HEK293T (cell line): ENCODE measurements at regions not wholly inside any gene's neighbourhood (a gene's known extent, or its start where the extent isn't known, plus 50 kb on each side); places are given as distances from the start of the nearest gene placed in this dataset.

Source experiments
- CTCF ChIA-PET: fragments of 350-600 bp; formaldehyde crosslinking; extraction: SDS; loops from one replicate; lab custom pipeline; 2021; ENCODE audit warnings: antibody characterized with exemption, inconsistent platforms; lab: Yijun Ruan, JAX
- POLR2A ChIA-PET: fragments of 350-600 bp; formaldehyde crosslinking; extraction: SDS; loops from one replicate; lab custom pipeline; 2020; ENCODE audit warnings: antibody characterized with exemption, inconsistent platforms; lab: Yijun Ruan, JAX
- DNase-seq: peaks from one replicate; pipeline ENCODE4 v3.0.0; 2012; ENCODE audit warnings: mixed read lengths; ENCODE audit errors: extremely low spot score
- ARNT ChIP-seq: fragments of 450-650 bp; IDR thresholded peaks from 2 replicates; pipeline ENCODE4 v1.6.1; 2017; ENCODE audit warnings: mild to moderate bottlenecking
- BHLHE40 ChIP-seq: fragments of 450-650 bp; IDR thresholded peaks from 2 replicates; pipeline ENCODE4 v1.6.1; 2016; ENCODE audit warnings: mild to moderate bottlenecking, moderate library complexity, borderline replicate concordance
- CTBP1 ChIP-seq: fragments of 450-650 bp; IDR thresholded peaks from 2 replicates; pipeline ENCODE4 v1.6.1; 2016; ENCODE audit warnings: borderline replicate concordance
- ELF4 ChIP-seq: fragments of 450-650 bp; IDR thresholded peaks from 2 replicates; pipeline ENCODE4 v1.6.1; 2017; ENCODE audit warnings: antibody characterized with exemption
- FOXA1 ChIP-seq: fragments of 450-650 bp; IDR thresholded peaks from 2 replicates; pipeline ENCODE4 v1.6.1; 2016; ENCODE audit warnings: mild to moderate bottlenecking
- FOXK2 ChIP-seq: fragments of 450-650 bp; IDR thresholded peaks from 2 replicates; pipeline ENCODE4 v1.6.1; 2016; ENCODE audit warnings: mild to moderate bottlenecking
- FOXM1 ChIP-seq: fragments of 450-650 bp; IDR thresholded peaks from 2 replicates; pipeline ENCODE4 v1.6.1; 2017; ENCODE audit warnings: mild to moderate bottlenecking, borderline replicate concordance
- HDGF ChIP-seq: fragments of 450-650 bp; IDR thresholded peaks from 2 replicates; pipeline ENCODE4 v1.6.1; 2017; ENCODE audit warnings: antibody characterized with exemption, borderline replicate concordance
- L3MBTL2 ChIP-seq: fragments of 450-650 bp; conservative IDR thresholded peaks from 2 replicates; pipeline ENCODE4 v1.6.1; 2016; ENCODE audit warnings: mild to moderate bottlenecking
- LEF1 ChIP-seq: fragments of 450-650 bp; IDR thresholded peaks from 2 replicates; pipeline ENCODE4 v1.6.1; 2017; ENCODE audit warnings: mild to moderate bottlenecking, borderline replicate concordance
- NFRKB ChIP-seq: fragments of 450-650 bp; IDR thresholded peaks from 2 replicates; pipeline ENCODE4 v1.6.1; 2016; ENCODE audit warnings: mild to moderate bottlenecking, moderate library complexity
- PKNOX1 ChIP-seq: fragments of 450-650 bp; IDR thresholded peaks from 2 replicates; pipeline ENCODE4 v1.6.1; 2016
- SP1 ChIP-seq: fragments of 450-650 bp; IDR thresholded peaks from 2 replicates; pipeline ENCODE4 v1.6.1; 2017
- SUZ12 ChIP-seq: fragments of 450-650 bp; IDR thresholded peaks from 2 replicates; pipeline ENCODE4 v1.6.1; 2016; ENCODE audit warnings: mild to moderate bottlenecking
- TARDBP ChIP-seq: fragments of 450-650 bp; IDR thresholded peaks from 2 replicates; pipeline ENCODE4 v1.6.1; 2016
- ZNF384 ChIP-seq: fragments of 450-650 bp; IDR thresholded peaks from 2 replicates; pipeline ENCODE4 v1.6.1; 2016

GRCh38 chr5:113806904-113807303, 293.4 kb downstream of the YTHDC2 start:
- POLR2A ChIA-PET: no interaction called here
- no peak for DNase-seq
- CTCF ChIA-PET: interaction anchor here (1.0 kb wide), 1 partner anchor 125 kb away, joined by 3 read pairs; no protein-coding TSS in a partner anchor
- TF ChIP-seq FOXA1 (no peak), L3MBTL2 (no peak), ZNF384 (no peak), ELF4 (no peak), SUZ12 (no peak), TARDBP (no peak), BHLHE40 (no peak), NFRKB (no peak), ARNT (no peak), HDGF (no peak), LEF1 (no peak), SP1 (no peak), FOXM1 (no peak), FOXK2 (no peak), PKNOX1 (no peak), CTBP1 (no peak)

- POLR2A ChIA-PET: no interaction called here
- no peak for TF ChIP-seq SUZ12
- no peak for TF ChIP-seq LEF1
- no peak for DNase-seq
- CTCF ChIA-PET: interaction anchor here (1.0 kb wide), 1 partner anchor 126 kb away, joined by 3 read pairs; no protein-coding TSS in a partner anchor
Measured at GRCh38 chr5:113807427-113807991, 294.0 kb downstream of the YTHDC2 start.

- no peak for DNase-seq
- ChIA-PET POLR2A (no interaction called here), CTCF (no interaction called here)
- TF ChIP-seq BHLHE40: no peak
- TF ChIP-seq ARNT: no peak
- no peak for TF ChIP-seq TARDBP
- TF ChIP-seq ZNF384: no peak
- no peak for TF ChIP-seq FOXK2
- TF ChIP-seq SP1: no peak
- TF ChIP-seq L3MBTL2: no peak
- no peak for TF ChIP-seq SUZ12
- no peak for TF ChIP-seq NFRKB
- no peak for TF ChIP-seq CTBP1
- TF ChIP-seq FOXM1: no peak
- TF ChIP-seq ELF4: no peak
- TF ChIP-seq FOXA1: no peak
- no peak for TF ChIP-seq HDGF
- no peak for TF ChIP-seq PKNOX1
- TF ChIP-seq LEF1: no peak
Measured at GRCh38 chr5:113808956-113809355, 295.5 kb downstream of the YTHDC2 start.

- CTCF ChIA-PET: interaction anchor here (0.6 kb wide), 1 partner anchor 49 kb away, joined by 3 read pairs; no protein-coding TSS in a partner anchor
Measured at GRCh38 chr5:113809626-113810025, 296.1 kb downstream of the YTHDC2 start.

GRCh38 chr5:113813466-113813865, 300.0 kb downstream of the YTHDC2 start:
- no peak for TF ChIP-seq TARDBP
- no peak for TF ChIP-seq CTBP1
- POLR2A ChIA-PET: no interaction called here
- CTCF ChIA-PET: interaction anchor here (0.6 kb wide), 1 partner anchor 61 kb away, joined by 3 read pairs; no protein-coding TSS in a partner anchor
- DNase-seq: no peak

More at GRCh38 chr5:113809626-113810025, 296.1 kb downstream of the YTHDC2 start:
- no peak for DNase-seq
- POLR2A ChIA-PET: no interaction called here
- no peak for TF ChIP-seq SP1

- no peak for DNase-seq
- TF ChIP-seq TARDBP (no peak), CTBP1 (no peak)
- POLR2A ChIA-PET: no interaction called here
- CTCF ChIA-PET: no interaction called here
Measured at GRCh38 chr5:113817683-113818082, 304.2 kb downstream of the YTHDC2 start.

- DNase-seq: no peak
- POLR2A ChIA-PET: no interaction called here
- TF ChIP-seq NFRKB (no peak), CTBP1 (no peak), BHLHE40 (no peak), FOXM1 (no peak), L3MBTL2 (no peak), FOXK2 (no peak), FOXA1 (no peak), SP1 (no peak), SUZ12 (no peak), ARNT (no peak), LEF1 (no peak), HDGF (no peak), PKNOX1 (no peak), TARDBP (no peak), ZNF384 (no peak), ELF4 (no peak)
- CTCF ChIA-PET: no interaction called here
Measured at GRCh38 chr5:113823696-113824095, 310.2 kb downstream of the YTHDC2 start.
